ENCODE measurements at regions not wholly inside any gene's neighbourhood (a gene's known extent, or its start where the extent isn't known, plus 50 kb on each side); places are given as distances from the start of the nearest gene placed in this dataset.

- H3K9me3 ChIP-seq (replicated peaks): peaks cover 23% of the 10 kb centered on the region
- no peaks in the 10 kb centered on the region for H3K4me1 ChIP-seq
- no peaks in the 10 kb centered on the region for H3K36me3 ChIP-seq
- H3K27ac ChIP-seq (replicated peaks): no peak overlapping the region
- no peaks in the 10 kb centered on the region for H3K27me3 ChIP-seq (ENCODE audit: low read depth)
- no peak for TF ChIP-seq CTCF (IDR thresholded peaks at IDR 0.05; ENCODE audit: borderline replicate concordance)
- H3K4me3 ChIP-seq: no peak overlapping the region
- no peak for DNase-seq
- intact Hi-C loops (cut with micrococcal nuclease): no loop called here
Observed at GRCh38 chr12:82124711-82125380, 233.3 kb downstream of the CCDC59 start.

- Histone ChIP-seq H3K36me3 (no peaks in the 10 kb centered on the region), H3K9me3 (replicated peaks) (peaks cover 19% of the 10 kb centered on the region), H3K4me1 (no peaks in the 10 kb centered on the region), H3K27ac (replicated peaks) (no peak overlapping the region), H3K4me3 (no peak overlapping the region), H3K27me3 (ENCODE audit: low read depth) (no peaks in the 10 kb centered on the region)
- intact Hi-C loops (cut with micrococcal nuclease): no loop called here
- no peak for TF ChIP-seq CTCF (IDR thresholded peaks at IDR 0.05; ENCODE audit: borderline replicate concordance)
- DNase-seq: no peak
Observed at GRCh38 chr12:82121545-82121944, 236.6 kb downstream of the CCDC59 start.

- H3K9me3 ChIP-seq (replicated peaks): peaks cover 15% of the 10 kb centered on the region
- no peak for DNase-seq
- no peaks in the 10 kb centered on the region for H3K27me3 ChIP-seq (ENCODE audit: low read depth)
- H3K4me3 ChIP-seq: no peak overlapping the region
- H3K36me3 ChIP-seq: no peaks in the 10 kb centered on the region
- H3K27ac ChIP-seq (replicated peaks): no peak overlapping the region
- TF ChIP-seq CTCF (IDR thresholded peaks at IDR 0.05; ENCODE audit: borderline replicate concordance): no peak
- intact Hi-C loops (cut with micrococcal nuclease): no loop called here
- no peaks in the 10 kb centered on the region for H3K4me1 ChIP-seq
Observed at GRCh38 chr12:82120901-82121300, 237.3 kb downstream of the CCDC59 start.

GRCh38 chr12:82109243-82109642 lies 248.9 kb downstream of the CCDC59 start:
- no peaks in the 10 kb centered on the region for H3K4me1 ChIP-seq

GRCh38 chr12:82108615-82109014 lies 249.6 kb downstream of the CCDC59 start:
- no peaks in the 10 kb centered on the region for H3K27me3 ChIP-seq (ENCODE audit: low read depth)
- no peaks in the 10 kb centered on the region for H3K9me3 ChIP-seq (replicated peaks)
- intact Hi-C loops (cut with micrococcal nuclease): no loop called here
- no peak overlapping the region for H3K27ac ChIP-seq (replicated peaks)
- no peaks in the 10 kb centered on the region for H3K4me1 ChIP-seq
- no peaks in the 10 kb centered on the region for H3K36me3 ChIP-seq
- H3K4me3 ChIP-seq: no peak overlapping the region
- no peak for TF ChIP-seq CTCF (IDR thresholded peaks at IDR 0.05; ENCODE audit: borderline replicate concordance)
- no peak for DNase-seq

More at GRCh38 chr12:82109243-82109642, 248.9 kb downstream of the CCDC59 start:
- DNase-seq: no peak
- TF ChIP-seq CTCF (IDR thresholded peaks at IDR 0.05; ENCODE audit: borderline replicate concordance): no peak
- no peaks in the 10 kb centered on the region for H3K36me3 ChIP-seq
- intact Hi-C loops (cut with micrococcal nuclease): no loop called here
- no peak overlapping the region for H3K27ac ChIP-seq (replicated peaks)
- no peaks in the 10 kb centered on the region for H3K27me3 ChIP-seq (ENCODE audit: low read depth)
- H3K9me3 ChIP-seq (replicated peaks): no peaks in the 10 kb centered on the region
- H3K4me3 ChIP-seq: no peak overlapping the region

Measured in left ventricle myocardium inferior (tissue), 1 donor.